B cell (primary cell): ENCODE measurements at regions not wholly inside any gene's neighbourhood (a gene's known extent, or its start where the extent isn't known, plus 50 kb on each side); places are given as distances from the start of the nearest gene placed in this dataset.
"Not testable (repeated sequence)": the region's sequence is repeated elsewhere in the genome, so short reads cannot be mapped to it uniquely, and the experiment has no call there.

Experiments
- ATAC-seq: fragments of 200-7000 bp; cut with Tn5 transposase; one replicate; pipeline ENCODE4 v1.10.0; 2021; ENCODE audit warnings: low read depth, mild to moderate bottlenecking, moderate number of reproducible peaks, moderate library complexity
- CTCF ChIA-PET: fragments of 350-600 bp; sonication (Branson Sonifier 250); formaldehyde crosslinking; loops from one replicate; lab custom pipeline; 2021; ENCODE audit warnings: antibody characterized with exemption, inconsistent platforms; lab: Charles Lee
- POLR2A ChIA-PET: fragments of 350-600 bp; sonication (Branson Sonifier 250); formaldehyde crosslinking; loops from one replicate; lab custom pipeline; 2021; ENCODE audit warnings: antibody characterized with exemption; lab: Charles Lee
- DNase-seq: peaks from one replicate; pipeline ENCODE4 v3.0.0; 2013
- H2AFZ ChIP-seq: 2 replicates; pipeline ENCODE4 v1.6.1; 2012; ENCODE audit warnings: mild to moderate bottlenecking, low read depth, low read length; ENCODE audit not compliant: insufficient read depth, poor library complexity, severe bottlenecking
- H3K27ac ChIP-seq, 2 donors: 1 replicate in 1 of 2; 2 replicates in 1 of 2; pipeline ENCODE4 v1.5.1; 2012 to 2013; ENCODE audit warnings: low read length in 2 of 2, mild to moderate bottlenecking in 2 of 2, moderate library complexity in 1 of 2
- H3K27me3 ChIP-seq, 4 experiments: fragments of 200-600 bp in 1 of 4; sonication (generic) in 1 of 4; replicated peaks in 1 of 4; 1 replicate in 2 of 4; 2 replicates in 2 of 4; pipeline versions ENCODE4 v1.6.1 to v1.7.0; 2013 to 2016; ENCODE audit warnings: low read length in 3 of 4, mild to moderate bottlenecking in 2 of 4, mixed read lengths in 1 of 4, moderate library complexity in 1 of 4; ENCODE audit not compliant: insufficient read depth in 4 of 4, control insufficient read depth in 3 of 4; ENCODE audit errors: control extremely low read depth in 1 of 4
- H3K36me3 ChIP-seq, 2 experiments: replicated peaks in 1 of 2; 1 replicate in 1 of 2; 2 replicates in 1 of 2; pipeline versions ENCODE4 v1.6.1 to v1.7.1; 2013; ENCODE audit warnings: low read length in 1 of 2; ENCODE audit not compliant: insufficient read depth in 2 of 2, control insufficient read depth in 1 of 2; ENCODE audit errors: control extremely low read depth in 1 of 2, extremely low read depth in 1 of 2
- H3K4me1 ChIP-seq, 2 donors: fragments of 200-600 bp in 1 of 2; sonication (generic) in 1 of 2; 1 replicate in 1 of 2; 2 replicates in 1 of 2; pipeline versions ENCODE4 v1.5.1 to v1.6.1; 2013 to 2017; ENCODE audit warnings: low read length in 2 of 2; ENCODE audit not compliant: control insufficient read depth in 2 of 2, insufficient read depth in 2 of 2
- H3K4me2 ChIP-seq: replicated peaks from 2 replicates; pipeline ENCODE3; 2012; ENCODE audit warnings: mild to moderate bottlenecking, low read depth, low read length; ENCODE audit not compliant: poor library complexity, severe bottlenecking
- H3K4me3 ChIP-seq, 5 experiments: fragments of 200-600 bp in 1 of 5; sonication (generic) in 1 of 5; 1 replicate in 3 of 5; 2 replicates in 2 of 5; pipeline versions ENCODE4 v1.5.1 to v1.7.0; 2011 to 2016; ENCODE audit warnings: low read length in 4 of 5, mild to moderate bottlenecking in 4 of 5, low read depth in 2 of 5, control low read depth in 1 of 5, moderate library complexity in 1 of 5; ENCODE audit not compliant: insufficient read depth in 1 of 5; ENCODE audit errors: control extremely low read depth in 1 of 5, extremely low read depth in 1 of 5
- H3K79me2 ChIP-seq: fragments of 200-600 bp; sonication (generic); one replicate; pipeline ENCODE4 v1.6.0; 2016; ENCODE audit warnings: low read length; ENCODE audit not compliant: control insufficient read depth, insufficient read depth
- H3K9ac ChIP-seq: fragments of 200-600 bp; sonication (generic); 2 replicates; pipeline ENCODE4 v1.6.1; 2017; ENCODE audit warnings: mild to moderate bottlenecking, low read length, moderate library complexity
- H3K9me3 ChIP-seq, 3 donors: one replicate each; pipeline versions ENCODE4 v1.6.1 to v1.7.1; 2013; ENCODE audit warnings: low read length in 2 of 3; ENCODE audit not compliant: control insufficient read depth in 2 of 3, insufficient read depth in 1 of 3; ENCODE audit errors: control extremely low read depth in 1 of 3
- H4K20me1 ChIP-seq: 2 replicates; pipeline ENCODE4 v1.6.0; 2012; ENCODE audit warnings: mild to moderate bottlenecking, low read length; ENCODE audit not compliant: insufficient read depth, control insufficient read depth, poor library complexity, severe bottlenecking
- H3K27ac Mint-ChIP-seq: one replicate; pipeline ENCODE4 v1.8.0; 2021; ENCODE audit warnings: mixed read lengths
- H3K27me3 Mint-ChIP-seq: one replicate; pipeline ENCODE4 v1.8.0; 2021; ENCODE audit warnings: mixed read lengths
- H3K4me1 Mint-ChIP-seq: one replicate; pipeline ENCODE4 v1.8.0; 2021; ENCODE audit warnings: mixed read lengths
- H3K4me3 Mint-ChIP-seq: one replicate; pipeline ENCODE4 v1.8.0; 2021; ENCODE audit warnings: mixed read lengths
- H3K9me3 Mint-ChIP-seq: one replicate; pipeline ENCODE4 v1.8.0; 2022; ENCODE audit warnings: mixed read lengths; ENCODE audit not compliant: insufficient read depth
- EZH2 ChIP-seq: IDR thresholded peaks from 2 replicates; pipeline ENCODE4 v1.6.1; 2012; ENCODE audit warnings: borderline replicate concordance, low read depth, mild to moderate bottlenecking, moderate library complexity, low read length; ENCODE audit not compliant: insufficient read depth, poor library complexity, severe bottlenecking
- WGBS: methylation state at CpG from one replicate; pipeline ENCODE4 v1.1.5; 2013; ENCODE audit warnings: missing lambda C conversion rate; ENCODE audit not compliant: insufficient coverage; 5-methylcytosine and 5-hydroxymethylcytosine counted together
- intact Hi-C: fragments of 100-400 bp; cut with micrococcal nuclease; formaldehyde crosslinking; loops from one replicate; pipeline ENCODE4 v1.10.0; 2022
- TF ChIP-seq, protein P1 (sequence below): fragments of 200-600 bp; IDR thresholded peaks from one replicate; pipeline ENCODE4 v1.8.0; 2022; ENCODE audit warnings: antibody characterized with exemption, mild to moderate bottlenecking

DNA sequence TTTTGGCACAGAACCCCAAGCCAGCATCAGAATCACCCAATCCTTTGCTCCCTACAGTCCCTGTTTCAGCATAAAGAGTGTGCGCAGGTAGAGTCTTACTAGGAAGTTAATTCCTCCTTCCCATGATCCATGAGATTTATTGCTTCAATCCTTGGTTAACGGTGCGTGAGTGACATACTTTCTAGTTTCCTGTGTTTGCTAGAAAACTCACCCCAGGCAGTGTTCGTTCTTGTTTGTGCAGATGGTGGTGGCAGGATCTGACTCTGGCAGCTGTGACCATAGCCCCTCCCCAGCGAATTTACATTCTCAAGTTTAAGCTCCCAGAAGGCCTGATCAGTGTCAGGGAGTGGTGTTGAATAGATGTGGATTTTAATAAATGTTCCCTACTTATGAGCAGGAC lies 106.7 kb upstream of the CCT8L2 start:
- Histone ChIP-seq H3K4me2 (no peak overlapping the region), H3K36me3 (no peaks in the 10 kb centered on the region), H4K20me1 (no peaks in the 10 kb centered on the region), H3K9ac (no peak overlapping the region), H3K4me3 (no peak overlapping the region), H3K4me1 (no peaks in the 10 kb centered on the region), H2AFZ (no peak overlapping the region), H3K27ac (no peak overlapping the region), H3K27me3 (no peaks in the 10 kb centered on the region), H3K79me2 (no peaks in the 10 kb centered on the region), H3K9me3 (no peaks in the 10 kb centered on the region)
- POLR2A ChIA-PET, result no interaction called here
- TF ChIP-seq EZH2, result no peak
- TF ChIP-seq, protein P1, sequence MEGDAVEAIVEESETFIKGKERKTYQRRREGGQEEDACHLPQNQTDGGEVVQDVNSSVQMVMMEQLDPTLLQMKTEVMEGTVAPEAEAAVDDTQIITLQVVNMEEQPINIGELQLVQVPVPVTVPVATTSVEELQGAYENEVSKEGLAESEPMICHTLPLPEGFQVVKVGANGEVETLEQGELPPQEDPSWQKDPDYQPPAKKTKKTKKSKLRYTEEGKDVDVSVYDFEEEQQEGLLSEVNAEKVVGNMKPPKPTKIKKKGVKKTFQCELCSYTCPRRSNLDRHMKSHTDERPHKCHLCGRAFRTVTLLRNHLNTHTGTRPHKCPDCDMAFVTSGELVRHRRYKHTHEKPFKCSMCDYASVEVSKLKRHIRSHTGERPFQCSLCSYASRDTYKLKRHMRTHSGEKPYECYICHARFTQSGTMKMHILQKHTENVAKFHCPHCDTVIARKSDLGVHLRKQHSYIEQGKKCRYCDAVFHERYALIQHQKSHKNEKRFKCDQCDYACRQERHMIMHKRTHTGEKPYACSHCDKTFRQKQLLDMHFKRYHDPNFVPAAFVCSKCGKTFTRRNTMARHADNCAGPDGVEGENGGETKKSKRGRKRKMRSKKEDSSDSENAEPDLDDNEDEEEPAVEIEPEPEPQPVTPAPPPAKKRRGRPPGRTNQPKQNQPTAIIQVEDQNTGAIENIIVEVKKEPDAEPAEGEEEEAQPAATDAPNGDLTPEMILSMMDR, result no peak
- CTCF ChIA-PET, result no interaction called here
- intact Hi-C loops, result no loop called here
- H3K9me3 Mint-ChIP-seq, result no peaks in the 10 kb centered on the region
- no CpG with 5 or more reads among the region's 5 CpGs for WGBS
- H3K27ac Mint-ChIP-seq, result no peak overlapping the region
- H3K27me3 Mint-ChIP-seq, result no peaks in the 10 kb centered on the region
- no peak overlapping the region for H3K4me3 Mint-ChIP-seq
- ATAC-seq (no peak), DNase-seq (no peak)
- H3K4me1 Mint-ChIP-seq, result no peaks in the 10 kb centered on the region

DNA sequence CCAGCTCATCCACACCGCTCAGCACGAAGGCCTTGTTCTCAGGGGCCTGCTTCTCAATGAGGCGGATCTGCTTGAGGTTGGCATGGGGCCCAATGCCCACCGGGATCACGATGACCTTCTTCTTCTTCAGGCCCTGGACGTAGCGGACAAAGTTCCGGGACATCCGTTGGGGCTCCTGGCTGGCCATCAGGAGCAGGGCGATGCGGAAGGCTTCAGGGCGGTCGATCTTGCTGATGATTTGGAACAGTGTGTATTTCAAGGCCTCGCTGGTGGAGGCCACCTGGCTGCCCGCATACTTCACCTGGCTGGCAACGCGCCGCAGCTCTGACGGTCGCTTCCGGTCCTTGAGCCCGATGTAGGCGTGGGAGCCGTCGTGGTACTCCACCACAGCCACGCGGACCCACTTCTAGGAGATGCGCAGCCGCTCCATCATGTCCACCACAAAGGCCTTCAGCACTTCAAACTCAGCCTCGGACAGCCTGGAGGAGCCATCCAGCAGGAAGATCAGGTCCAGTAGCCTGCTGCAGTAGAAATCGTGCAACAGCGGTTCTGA lies 105.0 kb upstream of the CCT8L2 start:
- not testable (repeated sequence) for H3K27me3 ChIP-seq, H3K27me3 Mint-ChIP-seq, H3K4me1 Mint-ChIP-seq

DNA sequence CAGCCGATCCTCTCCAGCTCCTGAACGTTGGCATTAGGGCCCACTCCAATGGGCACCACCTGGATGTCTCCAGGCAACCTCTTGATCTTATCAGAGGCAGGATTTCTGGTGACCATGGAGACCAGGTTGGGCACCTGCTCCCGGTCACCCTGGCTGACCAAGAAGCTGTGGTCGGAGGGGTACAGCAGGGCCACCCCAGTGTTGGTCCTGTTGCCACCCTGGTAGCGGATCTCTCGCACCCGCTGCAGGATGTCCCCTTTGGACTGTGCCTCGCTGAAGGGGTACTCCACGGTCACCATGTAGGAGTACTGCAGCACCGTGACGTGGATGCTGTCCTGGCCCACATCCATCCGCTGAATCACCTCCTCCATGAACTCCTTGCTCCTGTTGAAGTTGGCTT lies 104.3 kb upstream of the CCT8L2 start:
- H2AFZ ChIP-seq, H3K4me1 ChIP-seq, H3K4me1 Mint-ChIP-seq, H3K79me2 ChIP-seq, intact Hi-C loops, H4K20me1 ChIP-seq, H3K27me3 Mint-ChIP-seq, H3K27ac Mint-ChIP-seq, H3K27me3 ChIP-seq, POLR2A ChIA-PET, H3K4me3 ChIP-seq, H3K9me3 ChIP-seq, H3K36me3 ChIP-seq, H3K4me3 Mint-ChIP-seq, H3K27ac ChIP-seq, H3K9ac ChIP-seq, H3K4me2 ChIP-seq, CTCF ChIA-PET, H3K9me3 Mint-ChIP-seq, DNase-seq, ATAC-seq: not testable (repeated sequence)
- 98% methylated on average over 9 of the region's 12 CpGs for WGBS

More for the DNA sequence above, 105.0 kb upstream of the CCT8L2 start:
- H3K27ac Mint-ChIP-seq, H3K4me1 ChIP-seq, H3K4me3 Mint-ChIP-seq, H3K4me2 ChIP-seq, H3K4me3 ChIP-seq, H2AFZ ChIP-seq, H4K20me1 ChIP-seq, H3K79me2 ChIP-seq, H3K9me3 Mint-ChIP-seq, intact Hi-C loops, CTCF ChIA-PET, ATAC-seq, H3K36me3 ChIP-seq, H3K9me3 ChIP-seq, H3K9ac ChIP-seq, POLR2A ChIA-PET, H3K27ac ChIP-seq, DNase-seq: not testable (repeated sequence)
- 98% methylated on average over 16 of the region's 32 CpGs for whole genome bisulfite sequencing
